ENCODE measurements at regions not wholly inside any gene's neighbourhood (a gene's known extent, or its start where the extent isn't known, plus 50 kb on each side); places are given as distances from the start of the nearest gene placed in this dataset.

GRCh38 chr11:70709596-70709995 is 311.3 kb downstream of the CTTN start:
- TF ChIP-seq EZH2 (IDR thresholded peaks at IDR 0.05; ENCODE audit: insufficient read depth, low read length) (no peak), CTCF (IDR thresholded peaks at IDR 0.05; ENCODE audit: insufficient read depth, low read depth, low read length) (no peak)
